CD4-positive, alpha-beta T cell treated with Interleukin-6 at 100 ng/mL for 8 hours (primary cell): ENCODE measurements at regions not wholly inside any gene's neighbourhood (a gene's known extent, or its start where the extent isn't known, plus 50 kb on each side); places are given as distances from the start of the nearest gene placed in this dataset.
"Not testable (repeated sequence)": the region's sequence is repeated elsewhere in the genome, so short reads cannot be mapped to it uniquely, and the experiment has no call there.

Source experiments
- DNase-seq: peaks from one replicate; pipeline ENCODE4 v3.0.0-alpha.2; 2020; ENCODE audit warnings: mixed read lengths, low spot score

- no peak for DNase-seq
Measured at GRCh38 chr14:58887931-58888330, 250.2 kb downstream of the DACT1 start.

GRCh38 chr14:58898655-58899316 lies 261.0 kb downstream of the DACT1 start:
- DNase-seq, result no peak

- no peak for DNase-seq
Measured at GRCh38 chr14:58899317-58899713, 261.6 kb downstream of the DACT1 start.

GRCh38 chr14:58901826-58902225 lies 264.1 kb downstream of the DACT1 start:
- no peak for DNase-seq

- no peak for DNase-seq
Measured at GRCh38 chr14:58904776-58905175, 267.0 kb downstream of the DACT1 start.

GRCh38 chr14:58907803-58908202 lies 270.0 kb downstream of the DACT1 start:
- no peak for DNase-seq

- no peak for DNase-seq
Measured at GRCh38 chr14:58912287-58912686, 274.5 kb downstream of the DACT1 start.

- DNase-seq, result no peak
Measured at GRCh38 chr14:58912799-58913432, 275.2 kb downstream of the DACT1 start.

- no peak for DNase-seq
Measured at GRCh38 chr14:58914279-58914855, 274.1 kb upstream of the DAAM1 start.

- no peak for DNase-seq
Measured at GRCh38 chr14:58915646-58916045, 272.8 kb upstream of the DAAM1 start.

GRCh38 chr14:58918066-58918738 lies 270.3 kb upstream of the DAAM1 start:
- DNase-seq, result no peak

- DNase-seq, result no peak
Measured at GRCh38 chr14:58919217-58919616, 269.2 kb upstream of the DAAM1 start.

GRCh38 chr14:58920230-58920629 lies 268.2 kb upstream of the DAAM1 start:
- DNase-seq, result no peak

GRCh38 chr14:58922201-58922940 lies 266.1 kb upstream of the DAAM1 start:
- not testable (repeated sequence) for DNase-seq

- DNase-seq, result no peak
Measured at GRCh38 chr14:58923751-58924405, 264.6 kb upstream of the DAAM1 start.

GRCh38 chr14:58941629-58942028 lies 246.8 kb upstream of the DAAM1 start:
- no peak for DNase-seq

GRCh38 chr14:58942516-58942915 lies 246.0 kb upstream of the DAAM1 start:
- DNase-seq, result no peak

- no peak for DNase-seq
Measured at GRCh38 chr14:58944343-58944967, 244.0 kb upstream of the DAAM1 start.

- no peak for DNase-seq
Measured at GRCh38 chr14:58944968-58945356, 243.5 kb upstream of the DAAM1 start.

- no peak for DNase-seq
Measured at GRCh38 chr14:58946431-58946830, 242.0 kb upstream of the DAAM1 start.

- no peak for DNase-seq
Measured at GRCh38 chr14:58947156-58947555, 241.3 kb upstream of the DAAM1 start.
